GM12878 (cell line): ENCODE measurements at regions not wholly inside any gene's neighbourhood (a gene's known extent, or its start where the extent isn't known, plus 50 kb on each side); places are given as distances from the start of the nearest gene placed in this dataset.

Source experiments
- ATAC-seq: fragments of 200-7000 bp; cut with Tn5 transposase; 3 replicates; pipeline ENCODE4 v1.9.1; 2020; ENCODE audit warnings: mild to moderate bottlenecking, moderate library complexity
- BruUV-seq: library from RNA; stranded (reverse); fragments of 400-500 nt; replicated peaks from 2 replicates; lab custom pipeline; 2021; lab: Mats Ljungman, UMichigan
- CTCF ChIA-PET: fragments of 300-600 bp; sonication (Branson Sonifier 250); formaldehyde crosslinking; extraction: SDS; loops from one replicate; lab custom pipeline; 2021; ENCODE audit warnings: inconsistent platforms; lab: Yijun Ruan, JAX
- POLR2A ChIA-PET: fragments of 350-600 bp; formaldehyde crosslinking; extraction: SDS; loops from one replicate; lab custom pipeline; 2021; ENCODE audit warnings: inconsistent platforms; lab: Charles Lee
- RAD21 ChIA-PET: fragments of 300-600 bp; sonication (Branson Sonifier 250); formaldehyde crosslinking; loops from one replicate; lab custom pipeline; 2023; ENCODE audit warnings: antibody characterized with exemption; ENCODE audit not compliant: unreplicated experiment; lab: Charles Lee
- SMC1A ChIA-PET: fragments of 300-600 bp; sonication (Branson Sonifier 250); formaldehyde crosslinking; loops from one replicate; lab custom pipeline; 2023; ENCODE audit not compliant: unreplicated experiment, uncharacterized antibody; lab: Charles Lee
- DNase-seq: peaks from one replicate; pipeline ENCODE4 v3.0.0-alpha.2; 2011; ENCODE audit warnings: low read depth, low spot score
- FAIRE-seq: peaks from 3 replicates; lab custom pipeline; 2011; peaks lifted over from hg19 to GRCh38; lab: Jason Lieb, UNC
- H2AFZ ChIP-seq: 2 replicates; pipeline ENCODE4 v1.6.0; 2011; ENCODE audit warnings: low read depth, low read length, control low read depth; ENCODE audit not compliant: control insufficient read depth
- H3K27ac ChIP-seq: 2 replicates; pipeline ENCODE4 v1.5.1; 2011; ENCODE audit warnings: control low read depth; ENCODE audit not compliant: control insufficient read depth, insufficient read depth
- H3K27me3 ChIP-seq, 2 experiments: replicated peaks in 1 of 2; 2 replicates each; pipeline versions ENCODE4 v1.6.0 to v1.6.1; 2011; ENCODE audit warnings: low read length in 1 of 2; ENCODE audit not compliant: control insufficient read depth in 2 of 2, insufficient read depth in 2 of 2
- H3K36me3 ChIP-seq, 2 experiments: 2 replicates each; pipeline ENCODE4 v1.5.1; 2011; ENCODE audit warnings: low read length in 1 of 2; ENCODE audit not compliant: control insufficient read depth in 2 of 2, insufficient read depth in 2 of 2
- H3K4me1 ChIP-seq: 2 replicates; pipeline ENCODE4 v1.6.1; 2011; ENCODE audit warnings: mild to moderate bottlenecking, low read length, moderate library complexity, mixed read lengths; ENCODE audit not compliant: control insufficient read depth, insufficient read depth
- H3K4me2 ChIP-seq: 2 replicates; pipeline ENCODE4 v1.6.0; 2011; ENCODE audit warnings: control low read depth; ENCODE audit not compliant: control insufficient read depth, insufficient read depth
- H3K4me3 ChIP-seq: fragments of 200-600 bp; sonication (generic); 2 replicates; pipeline ENCODE4 v1.5.1; 2016
- H3K79me2 ChIP-seq: 2 replicates; pipeline ENCODE4 v1.6.0; 2011; ENCODE audit warnings: low read length; ENCODE audit not compliant: control insufficient read depth, insufficient read depth
- H3K9ac ChIP-seq: 2 replicates; pipeline ENCODE4 v1.8.0; 2011; ENCODE audit warnings: low read length, control low read depth, mixed read lengths; ENCODE audit not compliant: control insufficient read depth, insufficient read depth
- H3K9me3 ChIP-seq: replicated peaks from 3 replicates; pipeline ENCODE4 v1.5.1; 2011; ENCODE audit warnings: mild to moderate bottlenecking, low read length; ENCODE audit not compliant: control insufficient read depth, insufficient read depth
- H4K20me1 ChIP-seq: 2 replicates; pipeline ENCODE4 v1.6.0; 2011; ENCODE audit not compliant: control insufficient read depth, insufficient read depth
- BMI1 ChIP-seq: fragments of 450-650 bp; IDR thresholded peaks from 2 replicates; pipeline ENCODE4 v1.6.1; 2016; ENCODE audit warnings: mild to moderate bottlenecking, moderate library complexity, borderline replicate concordance
- CBX5 ChIP-seq: sonication (generic); IDR thresholded peaks from 2 replicates; pipeline ENCODE4 v1.6.1; 2016; ENCODE audit warnings: low read depth, moderate library complexity, mild to moderate bottlenecking, inconsistent platforms
- CREM ChIP-seq: IDR thresholded peaks from 2 replicates; pipeline ENCODE4 v1.6.1; 2014; ENCODE audit warnings: antibody characterized with exemption, low read depth
- EGR1 ChIP-seq, 2 experiments: IDR thresholded peaks; 1 replicate in 1 of 2; 2 replicates in 1 of 2; pipeline ENCODE4 v1.6.1; 2011 to 2012; ENCODE audit warnings: low read depth in 2 of 2, low read length in 2 of 2, borderline replicate concordance in 1 of 2, mild to moderate bottlenecking in 1 of 2, moderate library complexity in 1 of 2
- HDAC2 ChIP-seq: fragments of 200-600 bp; sonication (generic); IDR thresholded peaks from 2 replicates; pipeline ENCODE4 v1.6.1; 2017
- MTA2 ChIP-seq: fragments of 450-650 bp; IDR thresholded peaks from 2 replicates; pipeline ENCODE4 v1.6.1; 2016; ENCODE audit warnings: low read depth, mild to moderate bottlenecking, moderate library complexity
- MTA3 ChIP-seq: IDR thresholded peaks from 2 replicates; pipeline ENCODE4 v1.6.1; 2012; ENCODE audit warnings: low read length, inconsistent platforms, borderline replicate concordance
- NR2C1 ChIP-seq: fragments of 450-650 bp; IDR thresholded peaks from 2 replicates; pipeline ENCODE4 v1.6.1; 2017; ENCODE audit warnings: antibody characterized with exemption, mild to moderate bottlenecking, moderate library complexity
- NRF1 ChIP-seq: conservative IDR thresholded peaks from 2 replicates; pipeline ENCODE4 v1.6.1; 2011; ENCODE audit warnings: mild to moderate bottlenecking, low read depth, low read length, improper control_type of control experiment
- RAD51 ChIP-seq: fragments of 450-650 bp; IDR thresholded peaks from 2 replicates; pipeline ENCODE4 v1.6.1; 2016; ENCODE audit warnings: moderate library complexity, mild to moderate bottlenecking, inconsistent platforms
- RELA ChIP-seq: fragments of 450-650 bp; IDR thresholded peaks from 2 replicates; pipeline ENCODE4 v1.8.0; 2014; ENCODE audit warnings: borderline replicate concordance; ENCODE audit not compliant: partially characterized antibody
- RUNX3 ChIP-seq: IDR thresholded peaks from 2 replicates; pipeline ENCODE4 v1.6.1; 2012; ENCODE audit warnings: low read length, inconsistent platforms
- SREBF1 ChIP-seq: IDR thresholded peaks from 2 replicates; pipeline ENCODE4 v1.6.1; 2012; ENCODE audit warnings: mild to moderate bottlenecking, low read length
- SRF ChIP-seq, 2 experiments: IDR thresholded peaks; 2 replicates each; pipeline ENCODE4 v1.6.1; 2011; ENCODE audit warnings: low read depth in 2 of 2, low read length in 2 of 2, mild to moderate bottlenecking in 1 of 2, moderate library complexity in 1 of 2
- ZNF24 ChIP-seq: fragments of 450-650 bp; IDR thresholded peaks from 2 replicates; pipeline ENCODE4 v1.6.1; 2017; ENCODE audit warnings: antibody characterized with exemption, mild to moderate bottlenecking
- WGBS: methylation state at CpG from one replicate; pipeline ENCODE4 v1.1.6; 2016; ENCODE audit warnings: low lambda C conversion rate; ENCODE audit not compliant: insufficient replicate concordance, insufficient coverage; ENCODE audit errors: missing lambda C conversion rate; 5-methylcytosine and 5-hydroxymethylcytosine counted together
- in situ Hi-C: fragments of 300-500 bp; cut with MboI; formaldehyde crosslinking; loops from 9 replicates; pipeline ENCODE4 v1.14.3; 2018; ENCODE audit warnings: mixed read lengths
- intact Hi-C: fragments of 100-400 bp; cut with micrococcal nuclease; formaldehyde crosslinking; loops from one replicate; pipeline ENCODE4 v1.14.2; 2022; ENCODE audit not compliant: unreplicated experiment
- TF ChIP-seq, protein P1 (sequence below): fragments of 450-650 bp; IDR thresholded peaks from 2 replicates; pipeline ENCODE4 v1.6.1; 2017; ENCODE audit warnings: mild to moderate bottlenecking
- TF ChIP-seq, protein P2 (sequence below): IDR thresholded peaks from 2 replicates; pipeline ENCODE4 v1.6.1; 2011; ENCODE audit warnings: low read depth, mild to moderate bottlenecking, low read length, moderate library complexity, borderline replicate concordance; ENCODE audit errors: extremely low read depth
- TF ChIP-seq, protein P3 (sequence below): IDR thresholded peaks from 2 replicates; pipeline ENCODE4 v1.6.1; 2012; ENCODE audit warnings: low read length, inconsistent platforms
- TF ChIP-seq, protein P4 (sequence below): fragments of 450-650 bp; conservative IDR thresholded peaks from 2 replicates; pipeline ENCODE4 v1.6.1; 2017; ENCODE audit warnings: mild to moderate bottlenecking, moderate library complexity

DNA sequence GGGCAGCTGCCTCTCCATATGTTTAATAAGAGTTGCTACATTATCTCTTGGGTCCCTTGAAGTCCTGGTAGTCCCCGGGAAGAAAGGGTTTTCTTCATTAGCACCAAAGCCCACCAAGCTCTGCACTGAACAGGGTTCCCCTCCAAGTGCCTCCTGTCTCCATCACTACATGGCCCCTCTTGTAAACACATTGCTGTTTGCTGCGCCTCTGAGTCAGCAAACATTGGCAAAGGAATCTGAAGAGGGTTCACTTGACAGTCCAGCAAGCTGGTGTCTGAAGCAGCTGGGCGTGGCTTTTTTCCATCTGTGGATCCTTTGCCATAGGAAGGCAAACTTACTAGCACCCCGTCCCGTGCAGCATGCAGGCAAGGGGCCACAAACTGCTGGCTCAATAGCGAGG lies 82.8 kb downstream of the TEX51 start (continued):
- TF ChIP-seq, protein P1, sequence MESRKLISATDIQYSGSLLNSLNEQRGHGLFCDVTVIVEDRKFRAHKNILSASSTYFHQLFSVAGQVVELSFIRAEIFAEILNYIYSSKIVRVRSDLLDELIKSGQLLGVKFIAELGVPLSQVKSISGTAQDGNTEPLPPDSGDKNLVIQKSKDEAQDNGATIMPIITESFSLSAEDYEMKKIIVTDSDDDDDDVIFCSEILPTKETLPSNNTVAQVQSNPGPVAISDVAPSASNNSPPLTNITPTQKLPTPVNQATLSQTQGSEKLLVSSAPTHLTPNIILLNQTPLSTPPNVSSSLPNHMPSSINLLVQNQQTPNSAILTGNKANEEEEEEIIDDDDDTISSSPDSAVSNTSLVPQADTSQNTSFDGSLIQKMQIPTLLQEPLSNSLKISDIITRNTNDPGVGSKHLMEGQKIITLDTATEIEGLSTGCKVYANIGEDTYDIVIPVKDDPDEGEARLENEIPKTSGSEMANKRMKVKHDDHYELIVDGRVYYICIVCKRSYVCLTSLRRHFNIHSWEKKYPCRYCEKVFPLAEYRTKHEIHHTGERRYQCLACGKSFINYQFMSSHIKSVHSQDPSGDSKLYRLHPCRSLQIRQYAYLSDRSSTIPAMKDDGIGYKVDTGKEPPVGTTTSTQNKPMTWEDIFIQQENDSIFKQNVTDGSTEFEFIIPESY, result no peak
- TF ChIP-seq, all 136 proteins: peak for 0

DNA sequence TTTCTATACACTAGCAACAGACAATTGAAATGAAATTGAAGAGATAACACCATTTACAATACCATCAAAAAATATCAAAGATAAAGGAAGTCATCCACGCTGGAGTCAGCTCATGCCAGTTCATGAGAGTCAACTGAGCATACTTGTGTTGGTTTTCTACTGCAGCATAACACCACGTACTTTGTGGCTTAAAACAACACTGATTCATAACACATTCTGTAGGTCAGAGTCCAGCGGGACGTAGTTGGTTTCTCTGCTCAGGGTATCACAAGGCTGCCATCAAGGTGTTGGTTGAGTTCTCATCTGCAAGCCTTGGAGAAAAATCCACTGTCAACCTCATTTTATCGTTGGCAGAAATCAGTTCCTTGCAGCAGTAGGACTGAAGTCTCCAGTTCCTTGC lies 84.2 kb downstream of the TEX51 start:
- H4K20me1 ChIP-seq, result no peaks in the 10 kb centered on the region
- no peak overlapping the region for H3K4me2 ChIP-seq
- POLR2A ChIA-PET, result no interaction called here
- no peak overlapping the region for H2AFZ ChIP-seq
- no peaks in the 10 kb centered on the region for H3K36me3 ChIP-seq
- 0 out of 4 replicates have a peak, but pooled peaks cover 0 to 2% of the 10 kb centered on the region in 2 experiments for H3K27me3 ChIP-seq
- no peak overlapping the region for H3K9ac ChIP-seq
- intact Hi-C loops, result no loop called here
- FAIRE-seq (no peak), DNase-seq (no peak), ATAC-seq (no peak; the same call in 2 of the 3 replicates)
- no peaks in the 10 kb centered on the region for H3K79me2 ChIP-seq
- H3K27ac ChIP-seq, result no peak overlapping the region
- SMC1A ChIA-PET, result no interaction called here
- CTCF ChIA-PET, result no interaction called here
- BruUV-seq, result no TSS peak
- no peak overlapping the region for H3K4me3 ChIP-seq
- 30% methylated on average over 5 of the region's 5 CpGs for WGBS
- RAD21 ChIA-PET, result no interaction called here
- no peaks in the 10 kb centered on the region for H3K9me3 ChIP-seq
- H3K4me1 ChIP-seq, result no peaks in the 10 kb centered on the region
- in situ Hi-C loops, result no loop called here
- TF ChIP-seq BMI1, result no peak
- TF ChIP-seq RAD51, result no peak
- no peak for TF ChIP-seq CBX5
- no peak for TF ChIP-seq CREM
- no peak for TF ChIP-seq NR2C1
- TF ChIP-seq EGR1 (IDR thresholded peaks at IDR 0.05; ENCODE audit: borderline replicate concordance in 1 of 2, low read depth in 2 of 2, low read length in 2 of 2), result no peak
- TF ChIP-seq, protein P2, sequence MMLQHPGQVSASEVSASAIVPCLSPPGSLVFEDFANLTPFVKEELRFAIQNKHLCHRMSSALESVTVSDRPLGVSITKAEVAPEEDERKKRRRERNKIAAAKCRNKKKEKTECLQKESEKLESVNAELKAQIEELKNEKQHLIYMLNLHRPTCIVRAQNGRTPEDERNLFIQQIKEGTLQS, result no peak
- TF ChIP-seq MTA2, result no peak
- no peak for TF ChIP-seq RUNX3
- no peak for TF ChIP-seq SREBF1
- TF ChIP-seq, protein P3, sequence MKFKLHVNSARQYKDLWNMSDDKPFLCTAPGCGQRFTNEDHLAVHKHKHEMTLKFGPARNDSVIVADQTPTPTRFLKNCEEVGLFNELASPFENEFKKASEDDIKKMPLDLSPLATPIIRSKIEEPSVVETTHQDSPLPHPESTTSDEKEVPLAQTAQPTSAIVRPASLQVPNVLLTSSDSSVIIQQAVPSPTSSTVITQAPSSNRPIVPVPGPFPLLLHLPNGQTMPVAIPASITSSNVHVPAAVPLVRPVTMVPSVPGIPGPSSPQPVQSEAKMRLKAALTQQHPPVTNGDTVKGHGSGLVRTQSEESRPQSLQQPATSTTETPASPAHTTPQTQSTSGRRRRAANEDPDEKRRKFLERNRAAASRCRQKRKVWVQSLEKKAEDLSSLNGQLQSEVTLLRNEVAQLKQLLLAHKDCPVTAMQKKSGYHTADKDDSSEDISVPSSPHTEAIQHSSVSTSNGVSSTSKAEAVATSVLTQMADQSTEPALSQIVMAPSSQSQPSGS, result no peak
- no peak for TF ChIP-seq ZNF24
- TF ChIP-seq HDAC2, result no peak
- no peak for TF ChIP-seq NRF1
- no peak for TF ChIP-seq MTA3
- TF ChIP-seq RELA, result no peak
- TF ChIP-seq, protein P4, sequence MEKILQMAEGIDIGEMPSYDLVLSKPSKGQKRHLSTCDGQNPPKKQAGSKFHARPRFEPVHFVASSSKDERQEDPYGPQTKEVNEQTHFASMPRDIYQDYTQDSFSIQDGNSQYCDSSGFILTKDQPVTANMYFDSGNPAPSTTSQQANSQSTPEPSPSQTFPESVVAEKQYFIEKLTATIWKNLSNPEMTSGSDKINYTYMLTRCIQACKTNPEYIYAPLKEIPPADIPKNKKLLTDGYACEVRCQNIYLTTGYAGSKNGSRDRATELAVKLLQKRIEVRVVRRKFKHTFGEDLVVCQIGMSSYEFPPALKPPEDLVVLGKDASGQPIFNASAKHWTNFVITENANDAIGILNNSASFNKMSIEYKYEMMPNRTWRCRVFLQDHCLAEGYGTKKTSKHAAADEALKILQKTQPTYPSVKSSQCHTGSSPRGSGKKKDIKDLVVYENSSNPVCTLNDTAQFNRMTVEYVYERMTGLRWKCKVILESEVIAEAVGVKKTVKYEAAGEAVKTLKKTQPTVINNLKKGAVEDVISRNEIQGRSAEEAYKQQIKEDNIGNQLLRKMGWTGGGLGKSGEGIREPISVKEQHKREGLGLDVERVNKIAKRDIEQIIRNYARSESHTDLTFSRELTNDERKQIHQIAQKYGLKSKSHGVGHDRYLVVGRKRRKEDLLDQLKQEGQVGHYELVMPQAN, result no peak
- no peak for TF ChIP-seq SRF (IDR thresholded peaks at IDR 0.05; ENCODE audit: low read depth in 2 of 2, low read length in 2 of 2)
